Esophagus muscularis mucosa (tissue), 4 donors: ENCODE measurements at regions not wholly inside any gene's neighbourhood (a gene's known extent, or its start where the extent isn't known, plus 50 kb on each side); places are given as distances from the start of the nearest gene placed in this dataset.

Experiments
- DNase-seq: peaks from one replicate; pipeline ENCODE4 v3.0.0-alpha.2; 2017; ENCODE audit errors: extremely low spot score
- H3K27ac ChIP-seq, 4 donors: fragments of 200-600 bp; sonication (generic); replicated peaks in 1 of 4; 1 replicate in 3 of 4; 2 replicates in 1 of 4; pipeline ENCODE4 v1.5.1; 2016 to 2019; ENCODE audit warnings: mild to moderate bottlenecking in 1 of 4
- H3K27me3 ChIP-seq, 4 donors: fragments of 200-600 bp; sonication (generic); one replicate each; pipeline versions ENCODE4 v1.5.1 to v1.6.0; 2016 to 2019
- H3K36me3 ChIP-seq, 4 donors: fragments of 200-600 bp; sonication (generic); one replicate each; pipeline ENCODE4 v1.5.1; 2016 to 2019
- H3K4me1 ChIP-seq, 4 donors: fragments of 200-600 bp; sonication (generic); one replicate each; pipeline ENCODE4 v1.5.1; 2016 to 2019
- H3K4me3 ChIP-seq, 4 donors: fragments of 200-600 bp; sonication (generic); 1 replicate in 2 of 4; 2 replicates in 2 of 4; pipeline ENCODE4 v1.5.1; 2016 to 2019; ENCODE audit warnings: mild to moderate bottlenecking in 4 of 4, moderate library complexity in 1 of 4
- H3K9me3 ChIP-seq, 4 donors: fragments of 200-600 bp; sonication (generic); 1 replicate in 3 of 4; 2 replicates in 1 of 4; pipeline ENCODE4 v1.5.1; 2016 to 2019
- EP300 ChIP-seq: sonication (generic); formaldehyde crosslinking; IDR thresholded peaks from one replicate; pipeline ENCODE4 v1.6.1; 2017; ENCODE audit warnings: antibody characterized with exemption
- POLR2A ChIP-seq: fragments of 450-650 bp; IDR thresholded peaks from one replicate; pipeline ENCODE4 v1.6.1; 2017; ENCODE audit warnings: antibody characterized with exemption, moderate library complexity, mild to moderate bottlenecking, low read depth
- POLR2AphosphoS5 ChIP-seq, 2 donors: sonication (generic); formaldehyde crosslinking; IDR thresholded peaks; one replicate each; pipeline ENCODE4 v1.6.1; 2017; ENCODE audit warnings: antibody characterized with exemption in 2 of 2
- WGBS: methylation state at CpG from one replicate; pipeline ENCODE4 v1.1.5; 2018; 5-methylcytosine and 5-hydroxymethylcytosine counted together
- intact Hi-C: fragments of 100-400 bp; cut with DNase I; formaldehyde crosslinking; loops from one replicate; pipeline ENCODE4 v1.15.1; 2023
- TF ChIP-seq, protein P1 (sequence below), 3 experiments: fragments of 200-600 bp in 2 of 3; fragments of 450-650 bp in 1 of 3; sonication (generic) in 2 of 3; IDR thresholded peaks; one replicate each; pipeline ENCODE4 v1.5.1; 2017 to 2019; ENCODE audit warnings: antibody characterized with exemption in 3 of 3, mild to moderate bottlenecking in 2 of 3, moderate library complexity in 1 of 3

DNA sequence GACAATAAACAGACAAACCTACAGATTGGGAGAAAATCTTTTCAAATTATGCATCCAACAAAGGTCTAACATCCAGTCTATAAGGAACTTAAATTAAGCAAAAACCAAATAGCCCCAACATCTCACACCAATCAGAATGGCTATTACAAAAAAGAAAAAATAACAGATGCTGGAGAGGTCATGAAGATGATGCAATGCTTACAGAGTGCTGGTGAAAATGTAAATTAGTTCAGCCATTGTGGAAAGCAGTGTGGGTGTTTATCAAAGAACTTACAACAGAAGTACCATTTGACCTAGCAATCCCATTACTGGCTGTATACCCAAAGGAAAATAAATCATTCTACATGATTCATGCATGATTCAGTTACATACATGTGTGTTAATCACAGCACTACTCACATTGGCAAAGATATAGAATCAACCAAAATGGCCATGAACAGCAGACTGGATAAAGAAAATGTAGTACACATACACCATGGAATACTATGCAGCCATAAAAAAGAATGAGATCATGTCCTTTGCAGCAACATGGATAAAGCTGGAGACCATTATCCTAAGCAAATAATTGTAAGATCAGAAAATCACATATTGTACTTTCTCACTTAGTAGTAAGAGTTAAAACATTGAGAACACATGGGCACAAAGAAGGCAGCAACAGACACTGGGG, 223.9 kb upstream of the WSB1 start:
- Histone ChIP-seq H3K36me3 (no peaks in the 10 kb centered on the region), H3K4me3 (no peak overlapping the region), H3K4me1 (no peaks in the 10 kb centered on the region), H3K9me3 (no peaks in the 10 kb centered on the region), H3K27ac (no peak overlapping the region), H3K27me3 (peaks cover 0 to 14% (median 0%) of the 10 kb centered on the region in 4 donors)
- TF ChIP-seq POLR2AphosphoS5 (IDR thresholded peaks at IDR 0.05) (no peak), EP300 (no peak), POLR2A (no peak)
- TF ChIP-seq, protein P1, sequence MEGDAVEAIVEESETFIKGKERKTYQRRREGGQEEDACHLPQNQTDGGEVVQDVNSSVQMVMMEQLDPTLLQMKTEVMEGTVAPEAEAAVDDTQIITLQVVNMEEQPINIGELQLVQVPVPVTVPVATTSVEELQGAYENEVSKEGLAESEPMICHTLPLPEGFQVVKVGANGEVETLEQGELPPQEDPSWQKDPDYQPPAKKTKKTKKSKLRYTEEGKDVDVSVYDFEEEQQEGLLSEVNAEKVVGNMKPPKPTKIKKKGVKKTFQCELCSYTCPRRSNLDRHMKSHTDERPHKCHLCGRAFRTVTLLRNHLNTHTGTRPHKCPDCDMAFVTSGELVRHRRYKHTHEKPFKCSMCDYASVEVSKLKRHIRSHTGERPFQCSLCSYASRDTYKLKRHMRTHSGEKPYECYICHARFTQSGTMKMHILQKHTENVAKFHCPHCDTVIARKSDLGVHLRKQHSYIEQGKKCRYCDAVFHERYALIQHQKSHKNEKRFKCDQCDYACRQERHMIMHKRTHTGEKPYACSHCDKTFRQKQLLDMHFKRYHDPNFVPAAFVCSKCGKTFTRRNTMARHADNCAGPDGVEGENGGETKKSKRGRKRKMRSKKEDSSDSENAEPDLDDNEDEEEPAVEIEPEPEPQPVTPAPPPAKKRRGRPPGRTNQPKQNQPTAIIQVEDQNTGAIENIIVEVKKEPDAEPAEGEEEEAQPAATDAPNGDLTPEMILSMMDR (IDR thresholded peaks at IDR 0.05): no peak
- no peak for DNase-seq
- intact Hi-C loops: loop anchor here (10.0 kb wide), 1 partner anchor 45 kb away; no protein-coding TSS in a partner anchor

DNA sequence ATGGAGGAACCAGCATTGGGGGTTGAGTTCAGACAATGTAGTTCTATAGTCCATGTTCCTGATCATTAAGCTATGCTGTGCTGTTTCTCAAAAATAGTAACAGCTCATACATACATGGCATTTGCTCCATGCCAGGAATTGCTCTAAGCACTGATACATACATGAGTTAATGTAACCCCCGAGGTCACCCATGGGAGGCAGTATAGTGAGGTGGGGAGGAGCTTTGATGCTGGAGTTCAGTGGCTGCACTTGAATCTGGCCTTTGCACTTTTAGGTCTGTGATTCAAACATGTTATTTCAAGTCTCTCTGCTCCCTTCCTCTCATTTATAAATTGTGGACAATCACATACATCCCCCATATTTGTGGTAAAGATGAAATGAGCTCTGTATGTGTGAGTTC, 223.1 kb upstream of the WSB1 start:
- Histone ChIP-seq H3K27me3 (peaks cover 0 to 8% (median 0%) of the 10 kb centered on the region in 4 donors), H3K27ac (no peak overlapping the region), H3K36me3 (no peaks in the 10 kb centered on the region), H3K4me3 (no peak overlapping the region), H3K4me1 (no peaks in the 10 kb centered on the region), H3K9me3 (no peaks in the 10 kb centered on the region)
- TF ChIP-seq POLR2A (no peak), POLR2AphosphoS5 (IDR thresholded peaks at IDR 0.05) (no peak), EP300 (no peak)
- TF ChIP-seq, protein P1 (IDR thresholded peaks at IDR 0.05): no peak
- DNase-seq: no peak
- WGBS: 73% methylated on average over 1 of the region's 1 CpG
- intact Hi-C loops: loop anchor here (10.0 kb wide), 1 partner anchor 46 kb away; no protein-coding TSS in a partner anchor

DNA sequence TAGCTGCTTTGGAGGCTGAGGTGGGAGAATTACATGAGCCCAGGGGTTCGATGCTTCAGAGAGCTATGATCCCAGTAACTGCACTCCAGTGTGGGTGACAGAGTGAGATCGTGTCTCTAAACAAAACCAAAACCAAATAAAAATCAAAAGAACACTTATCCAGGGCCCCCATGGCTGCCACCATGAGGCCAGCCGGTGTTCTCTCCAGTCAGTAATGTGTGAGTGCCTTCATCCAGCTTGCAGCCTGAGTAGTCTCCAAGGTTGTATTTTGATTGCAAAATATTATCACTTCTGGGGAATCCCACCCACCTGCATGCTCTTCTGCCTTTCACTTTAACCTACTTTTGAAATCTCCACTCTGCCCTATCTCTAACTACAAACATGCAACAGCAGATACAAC, 221.0 kb upstream of the WSB1 start:
- Histone ChIP-seq H3K4me3 (no peak overlapping the region), H3K27ac (no peak overlapping the region), H3K9me3 (no peaks in the 10 kb centered on the region), H3K27me3 (peaks cover 0 to 6% (median 0%) of the 10 kb centered on the region in 4 donors), H3K4me1 (no peaks in the 10 kb centered on the region), H3K36me3 (no peaks in the 10 kb centered on the region)
- TF ChIP-seq POLR2AphosphoS5 (IDR thresholded peaks at IDR 0.05): no peak
- TF ChIP-seq POLR2A: no peak
- TF ChIP-seq, protein P1 (IDR thresholded peaks at IDR 0.05): no peak
- no peak for TF ChIP-seq EP300
- intact Hi-C loops: loop anchor here (10.0 kb wide), 1 partner anchor 48 kb away; no protein-coding TSS in a partner anchor
- WGBS: 38% methylated on average over 3 of the region's 3 CpGs
- DNase-seq: no peak

DNA sequence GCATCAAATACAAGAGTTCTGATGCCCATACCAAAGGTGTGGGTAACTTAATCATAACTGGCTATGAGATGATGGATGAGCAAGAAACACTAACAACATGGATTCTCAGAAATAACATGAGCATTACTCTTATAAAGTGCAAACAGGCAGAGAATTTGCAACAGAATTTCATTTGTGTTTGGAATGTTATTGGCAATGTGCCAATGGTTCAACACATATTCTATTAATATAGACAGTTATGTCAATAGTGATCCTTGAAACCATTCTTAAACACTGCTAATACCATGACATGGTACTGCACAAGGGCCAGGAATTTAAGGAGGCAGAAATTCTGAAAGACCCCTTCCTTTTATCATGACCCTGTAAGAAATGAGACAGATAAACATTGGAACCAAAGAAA, 217.1 kb upstream of the WSB1 start:
- no peaks in the 10 kb centered on the region for H3K4me1 ChIP-seq
- no peak overlapping the region for H3K27ac ChIP-seq
- no peak overlapping the region for H3K4me3 ChIP-seq
- no peaks in the 10 kb centered on the region for H3K9me3 ChIP-seq
- no peaks in the 10 kb centered on the region for H3K36me3 ChIP-seq
- DNase-seq: no peak
- TF ChIP-seq EP300 (no peak), POLR2A (no peak), POLR2AphosphoS5 (IDR thresholded peaks at IDR 0.05) (no peak)
- TF ChIP-seq, protein P1 (IDR thresholded peaks at IDR 0.05): no peak
- intact Hi-C loops: loop anchor here (10.0 kb wide), 1 partner anchor 52 kb away; no protein-coding TSS in a partner anchor
- peaks cover 0 to 6% (median 0%) of the 10 kb centered on the region in 4 donors for H3K27me3 ChIP-seq
